Ovary (tissue), 3 donors: ENCODE measurements at regions not wholly inside any gene's neighbourhood (a gene's known extent, or its start where the extent isn't known, plus 50 kb on each side); places are given as distances from the start of the nearest gene placed in this dataset.
"Not testable (repeated sequence)": the region's sequence is repeated elsewhere in the genome, so short reads cannot be mapped to it uniquely, and the experiment has no call there.

ENCODE experiments used
- EP300 ChIP-seq: sonication (generic); formaldehyde crosslinking; IDR thresholded peaks from one replicate; pipeline ENCODE4 v1.6.1; 2017; ENCODE audit warnings: antibody characterized with exemption
- POLR2A ChIP-seq: fragments of 450-650 bp; IDR thresholded peaks from one replicate; pipeline ENCODE4 v1.6.1; 2017; ENCODE audit warnings: antibody characterized with exemption, mild to moderate bottlenecking, moderate library complexity
- TF ChIP-seq, protein P1 (sequence below), 3 donors: fragments of 450-650 bp in 2 of 3; fragments of 200-600 bp in 1 of 3; IDR thresholded peaks; one replicate each; pipeline versions ENCODE4 v1.5.1 to v1.8.0; 2016 to 2022; ENCODE audit warnings: antibody characterized with exemption in 3 of 3, mild to moderate bottlenecking in 1 of 3
- donor health status: DM: no; HTN: no; CAD: no.

DNA sequence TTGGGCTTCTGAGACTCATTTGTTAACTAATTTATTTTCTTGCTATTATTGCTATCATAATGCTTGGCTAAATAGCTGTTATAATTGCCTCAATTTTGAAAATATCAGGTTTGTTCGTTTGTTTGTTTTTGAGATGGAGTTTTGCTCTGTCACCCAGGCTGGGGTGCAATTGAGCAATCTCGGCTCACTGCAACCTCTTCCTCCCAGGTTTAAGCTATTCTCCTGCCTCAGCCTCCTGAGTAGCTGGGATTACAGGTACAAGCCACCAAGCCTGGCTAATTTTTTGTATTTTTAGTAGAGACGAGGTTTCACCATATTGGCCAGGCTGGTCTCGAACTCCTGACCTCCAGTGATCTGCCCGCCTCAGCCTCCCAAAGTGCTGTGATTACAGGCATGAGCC lies 75.0 kb downstream of the ARRDC3 start:
- TF ChIP-seq, protein P1, sequence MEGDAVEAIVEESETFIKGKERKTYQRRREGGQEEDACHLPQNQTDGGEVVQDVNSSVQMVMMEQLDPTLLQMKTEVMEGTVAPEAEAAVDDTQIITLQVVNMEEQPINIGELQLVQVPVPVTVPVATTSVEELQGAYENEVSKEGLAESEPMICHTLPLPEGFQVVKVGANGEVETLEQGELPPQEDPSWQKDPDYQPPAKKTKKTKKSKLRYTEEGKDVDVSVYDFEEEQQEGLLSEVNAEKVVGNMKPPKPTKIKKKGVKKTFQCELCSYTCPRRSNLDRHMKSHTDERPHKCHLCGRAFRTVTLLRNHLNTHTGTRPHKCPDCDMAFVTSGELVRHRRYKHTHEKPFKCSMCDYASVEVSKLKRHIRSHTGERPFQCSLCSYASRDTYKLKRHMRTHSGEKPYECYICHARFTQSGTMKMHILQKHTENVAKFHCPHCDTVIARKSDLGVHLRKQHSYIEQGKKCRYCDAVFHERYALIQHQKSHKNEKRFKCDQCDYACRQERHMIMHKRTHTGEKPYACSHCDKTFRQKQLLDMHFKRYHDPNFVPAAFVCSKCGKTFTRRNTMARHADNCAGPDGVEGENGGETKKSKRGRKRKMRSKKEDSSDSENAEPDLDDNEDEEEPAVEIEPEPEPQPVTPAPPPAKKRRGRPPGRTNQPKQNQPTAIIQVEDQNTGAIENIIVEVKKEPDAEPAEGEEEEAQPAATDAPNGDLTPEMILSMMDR (IDR thresholded peaks at IDR 0.05) = not testable (repeated sequence)
- TF ChIP-seq EP300, POLR2A: not testable (repeated sequence)
